ENCODE measurements at regions not wholly inside any gene's neighbourhood (a gene's known extent, or its start where the extent isn't known, plus 50 kb on each side); places are given as distances from the start of the nearest gene placed in this dataset.

DNA sequence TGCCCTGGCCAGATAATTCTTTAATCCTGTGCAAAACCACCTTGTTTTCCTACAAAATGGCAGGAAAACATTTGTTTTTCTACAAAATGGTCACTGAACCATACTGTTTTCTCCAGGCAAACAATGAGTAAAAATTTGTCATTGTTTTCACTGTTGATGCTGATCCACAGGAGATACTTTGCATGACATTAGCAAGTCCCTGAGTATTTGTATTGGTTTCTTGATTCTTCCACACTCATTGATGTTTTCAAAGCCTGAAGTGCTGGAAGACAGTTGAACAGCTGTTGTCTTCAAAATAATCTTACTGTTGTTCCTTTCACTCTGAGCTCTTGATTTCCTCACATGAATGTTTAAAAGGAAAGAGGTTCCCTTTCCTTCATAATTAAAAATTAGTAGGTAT, 123.1 kb upstream of the HTR2A start:
- TF ChIP-seq, protein P1, sequence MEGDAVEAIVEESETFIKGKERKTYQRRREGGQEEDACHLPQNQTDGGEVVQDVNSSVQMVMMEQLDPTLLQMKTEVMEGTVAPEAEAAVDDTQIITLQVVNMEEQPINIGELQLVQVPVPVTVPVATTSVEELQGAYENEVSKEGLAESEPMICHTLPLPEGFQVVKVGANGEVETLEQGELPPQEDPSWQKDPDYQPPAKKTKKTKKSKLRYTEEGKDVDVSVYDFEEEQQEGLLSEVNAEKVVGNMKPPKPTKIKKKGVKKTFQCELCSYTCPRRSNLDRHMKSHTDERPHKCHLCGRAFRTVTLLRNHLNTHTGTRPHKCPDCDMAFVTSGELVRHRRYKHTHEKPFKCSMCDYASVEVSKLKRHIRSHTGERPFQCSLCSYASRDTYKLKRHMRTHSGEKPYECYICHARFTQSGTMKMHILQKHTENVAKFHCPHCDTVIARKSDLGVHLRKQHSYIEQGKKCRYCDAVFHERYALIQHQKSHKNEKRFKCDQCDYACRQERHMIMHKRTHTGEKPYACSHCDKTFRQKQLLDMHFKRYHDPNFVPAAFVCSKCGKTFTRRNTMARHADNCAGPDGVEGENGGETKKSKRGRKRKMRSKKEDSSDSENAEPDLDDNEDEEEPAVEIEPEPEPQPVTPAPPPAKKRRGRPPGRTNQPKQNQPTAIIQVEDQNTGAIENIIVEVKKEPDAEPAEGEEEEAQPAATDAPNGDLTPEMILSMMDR (IDR thresholded peaks at IDR 0.05), result no peak
- no peaks in the 10 kb centered on the region for H3K36me3 ChIP-seq (replicated peaks in 1 of 2; ENCODE audit: control insufficient read depth in 1 of 2, insufficient read depth in 2 of 2, low read length in 2 of 2)
- H3K9me3 Mint-ChIP-seq, result peaks cover 0 to 8% (median 2%) of the 10 kb centered on the region in 7 donors
- H3K27ac ChIP-seq (ENCODE audit: low read depth in 1 of 2, low read length in 2 of 2), result no peak overlapping the region
- no peak overlapping the region for H3K9ac ChIP-seq (ENCODE audit: insufficient read depth, low read length, poor library complexity, severe bottlenecking)
- no peak overlapping the region for H3K4me2 ChIP-seq (replicated peaks; ENCODE audit: extremely low read depth, low read length, poor library complexity, severe bottlenecking)
- no peaks in the 10 kb centered on the region for H3K9me3 ChIP-seq (replicated peaks in 1 of 2; ENCODE audit: control insufficient read depth in 1 of 2, insufficient read depth in 1 of 2, low read length in 2 of 2)
- no peaks in the 10 kb centered on the region for H3K36me3 Mint-ChIP-seq
- H3K27ac Mint-ChIP-seq, result no peak overlapping the region
- intact Hi-C loops (cut with micrococcal nuclease), result no loop called here
- H3K4me1 Mint-ChIP-seq, result peaks cover 1% of the 10 kb centered on the region
- H3K4me3 Mint-ChIP-seq, result no peak overlapping the region
- H4K20me1 ChIP-seq (ENCODE audit: insufficient read depth, low read length), result no peaks in the 10 kb centered on the region
- no peaks in the 10 kb centered on the region for H3K27me3 ChIP-seq (ENCODE audit: control insufficient read depth in 2 of 2, insufficient read depth in 2 of 2, low read length in 2 of 2)
- H3K4me1 ChIP-seq (ENCODE audit: control insufficient read depth in 1 of 2, insufficient read depth in 2 of 2, low read length in 2 of 2), result no peaks in the 10 kb centered on the region
- H2AFZ ChIP-seq (ENCODE audit: insufficient read depth, low read depth, low read length, poor library complexity, severe bottlenecking), result no peak overlapping the region
- H3K27me3 Mint-ChIP-seq (ENCODE audit: low read depth in 3 of 3), result peaks cover 0 to 5% (median 0%) of the 10 kb centered on the region in 3 donors
- DNase-seq, result no peak
- H3K4me3 ChIP-seq (replicated peaks in 1 of 3; ENCODE audit: low read depth in 2 of 3, low read length in 3 of 3), result no peak overlapping the region
- no peaks in the 10 kb centered on the region for H3K79me2 ChIP-seq (ENCODE audit: insufficient read depth, low read length)

DNA sequence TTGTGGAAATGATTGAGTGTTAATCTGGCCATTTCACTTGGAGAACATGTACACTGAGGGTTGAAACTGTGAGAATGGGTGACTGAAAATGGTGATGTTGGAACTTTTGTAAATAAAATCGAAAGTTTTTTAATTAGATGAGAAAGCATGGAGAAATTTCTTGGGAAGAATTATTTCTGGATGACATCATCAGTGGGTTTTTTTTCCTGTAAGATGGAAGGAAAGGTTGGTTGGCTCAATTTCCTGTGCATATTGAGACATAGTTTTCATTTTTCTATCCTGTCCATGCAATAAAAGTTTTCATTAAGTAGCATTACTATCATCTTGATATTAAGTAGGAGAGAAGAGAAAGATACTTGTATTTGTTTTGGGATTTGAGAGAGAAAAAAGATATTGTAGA, 120.6 kb upstream of the HTR2A start:
- Histone ChIP-seq H3K27me3 (ENCODE audit: control insufficient read depth in 2 of 2, insufficient read depth in 2 of 2, low read length in 2 of 2) (no peaks in the 10 kb centered on the region), H3K4me1 (ENCODE audit: control insufficient read depth in 1 of 2, insufficient read depth in 2 of 2, low read length in 2 of 2) (no peaks in the 10 kb centered on the region), H3K9ac (ENCODE audit: insufficient read depth, low read length, poor library complexity, severe bottlenecking) (no peak overlapping the region), H3K79me2 (ENCODE audit: insufficient read depth, low read length) (no peaks in the 10 kb centered on the region), H2AFZ (ENCODE audit: insufficient read depth, low read depth, low read length, poor library complexity, severe bottlenecking) (no peak overlapping the region), H3K36me3 (replicated peaks in 1 of 2; ENCODE audit: control insufficient read depth in 1 of 2, insufficient read depth in 2 of 2, low read length in 2 of 2) (no peaks in the 10 kb centered on the region), H3K4me3 (replicated peaks in 1 of 3; ENCODE audit: low read depth in 2 of 3, low read length in 3 of 3) (no peak overlapping the region), H4K20me1 (ENCODE audit: insufficient read depth, low read length) (no peaks in the 10 kb centered on the region), H3K4me2 (replicated peaks; ENCODE audit: extremely low read depth, low read length, poor library complexity, severe bottlenecking) (no peak overlapping the region), H3K27ac (ENCODE audit: low read depth in 1 of 2, low read length in 2 of 2) (no peak overlapping the region), H3K9me3 (replicated peaks in 1 of 2; ENCODE audit: control insufficient read depth in 1 of 2, insufficient read depth in 1 of 2, low read length in 2 of 2) (no peaks in the 10 kb centered on the region)
- DNase-seq, result no peak
- Mint-ChIP-seq H3K27ac (no peak overlapping the region), H3K4me3 (no peak overlapping the region), H3K4me1 (no peaks in the 10 kb centered on the region), H3K9me3 (peaks cover 0 to 8% (median 3%) of the 10 kb centered on the region in 7 donors), H3K36me3 (no peaks in the 10 kb centered on the region), H3K27me3 (ENCODE audit: low read depth in 3 of 3) (peaks cover 0 to 5% (median 0%) of the 10 kb centered on the region in 3 donors)
- whole genome bisulfite sequencing (ENCODE audit: insufficient coverage), result 80% methylated on average over 1 of the region's 1 CpG
- TF ChIP-seq, protein P1 (IDR thresholded peaks at IDR 0.05), result no peak
- intact Hi-C loops (cut with micrococcal nuclease), result no loop called here
